HepG2 (cell line): ENCODE measurements at regions not wholly inside any gene's neighbourhood (a gene's known extent, or its start where the extent isn't known, plus 50 kb on each side); places are given as distances from the start of the nearest gene placed in this dataset.

Source experiments
- MZF1 ChIP-seq: sonication (generic); formaldehyde crosslinking; IDR thresholded peaks from 2 replicates; pipeline ENCODE4 v1.8.1; 2023; ENCODE audit warnings: mild to moderate bottlenecking, missing genetic modification reagents, borderline replicate concordance
- TRIM24 ChIP-seq: sonication (generic); formaldehyde crosslinking; IDR thresholded peaks from 2 replicates; pipeline ENCODE4 v1.8.0; 2022; ENCODE audit warnings: mild to moderate bottlenecking, missing genetic modification reagents
- TF ChIP-seq, protein P1 (sequence below): sonication (generic); formaldehyde crosslinking; IDR thresholded peaks from 2 replicates; pipeline ENCODE4 v1.5.0; 2020; ENCODE audit warnings: mild to moderate bottlenecking, missing genetic modification reagents, moderate library complexity

DNA sequence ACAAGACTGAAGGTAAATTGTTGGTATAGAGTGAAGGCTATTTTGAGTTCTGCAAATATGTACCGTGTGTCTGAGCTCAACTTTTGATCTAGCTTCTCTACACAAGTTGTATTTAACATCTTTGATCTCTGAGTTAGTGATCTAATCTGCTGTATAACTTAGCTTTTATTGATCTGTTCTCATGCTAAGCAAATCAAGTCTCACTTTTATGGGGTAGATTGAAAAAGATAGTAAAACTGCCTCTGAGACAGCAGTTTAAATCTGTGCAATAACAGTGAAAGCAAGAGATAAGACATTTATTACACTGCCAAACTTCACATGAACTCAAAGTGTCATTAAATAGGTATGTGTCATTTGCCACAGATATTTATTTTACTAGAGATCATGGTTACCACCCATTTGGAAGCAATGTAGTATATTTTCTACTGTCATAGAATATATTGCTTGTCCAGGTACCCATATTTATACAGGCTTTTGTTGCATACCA is 477.3 kb downstream of the ISL1 start:
- no peak for TF ChIP-seq TRIM24
- TF ChIP-seq, protein P1, sequence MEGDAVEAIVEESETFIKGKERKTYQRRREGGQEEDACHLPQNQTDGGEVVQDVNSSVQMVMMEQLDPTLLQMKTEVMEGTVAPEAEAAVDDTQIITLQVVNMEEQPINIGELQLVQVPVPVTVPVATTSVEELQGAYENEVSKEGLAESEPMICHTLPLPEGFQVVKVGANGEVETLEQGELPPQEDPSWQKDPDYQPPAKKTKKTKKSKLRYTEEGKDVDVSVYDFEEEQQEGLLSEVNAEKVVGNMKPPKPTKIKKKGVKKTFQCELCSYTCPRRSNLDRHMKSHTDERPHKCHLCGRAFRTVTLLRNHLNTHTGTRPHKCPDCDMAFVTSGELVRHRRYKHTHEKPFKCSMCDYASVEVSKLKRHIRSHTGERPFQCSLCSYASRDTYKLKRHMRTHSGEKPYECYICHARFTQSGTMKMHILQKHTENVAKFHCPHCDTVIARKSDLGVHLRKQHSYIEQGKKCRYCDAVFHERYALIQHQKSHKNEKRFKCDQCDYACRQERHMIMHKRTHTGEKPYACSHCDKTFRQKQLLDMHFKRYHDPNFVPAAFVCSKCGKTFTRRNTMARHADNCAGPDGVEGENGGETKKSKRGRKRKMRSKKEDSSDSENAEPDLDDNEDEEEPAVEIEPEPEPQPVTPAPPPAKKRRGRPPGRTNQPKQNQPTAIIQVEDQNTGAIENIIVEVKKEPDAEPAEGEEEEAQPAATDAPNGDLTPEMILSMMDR: no peak
- TF ChIP-seq MZF1 (CRISPR knock-in tag): no peak
